H1 (cell line): ENCODE measurements at regions not wholly inside any gene's neighbourhood (a gene's known extent, or its start where the extent isn't known, plus 50 kb on each side); places are given as distances from the start of the nearest gene placed in this dataset.

ENCODE experiments used
- CTCF ChIA-PET: fragments of 300-600 bp; sonication (Branson Sonifier 250); formaldehyde crosslinking; loops from one replicate; lab custom pipeline; 2021; ENCODE audit not compliant: partially characterized antibody; lab: Charles Lee
- POLR2A ChIA-PET: fragments of 300-600 bp; sonication (Branson Sonifier 250); formaldehyde crosslinking; loops from one replicate; lab custom pipeline; 2021; ENCODE audit warnings: inconsistent platforms; ENCODE audit not compliant: partially characterized antibody; lab: Charles Lee
- DNase-seq, 2 experiments: peaks; one replicate each; pipeline versions ENCODE4 v3.0.0 to v3.0.0-alpha.2; 2010 to 2022; ENCODE audit warnings: low spot score in 2 of 2, low read depth in 1 of 2, mixed read lengths in 1 of 2
- FAIRE-seq: peaks from 2 replicates; lab custom pipeline; 2011; peaks lifted over from hg19 to GRCh38; lab: Jason Lieb, UNC
- H2AFZ ChIP-seq: 2 replicates; pipeline ENCODE4 v1.8.1; 2012; ENCODE audit warnings: low read length, inconsistent platforms
- H2AK5ac ChIP-seq: 2 replicates; pipeline ENCODE4 v1.6.1; 2013; ENCODE audit warnings: low read depth, low read length
- H2BK120ac ChIP-seq: replicated peaks from 2 replicates; pipeline ENCODE3; 2013; ENCODE audit warnings: low read depth, low read length, inconsistent platforms
- H2BK12ac ChIP-seq: 2 replicates; pipeline ENCODE4 v1.6.1; 2013; ENCODE audit warnings: low read depth, low read length
- H2BK15ac ChIP-seq: 2 replicates; pipeline ENCODE4 v1.6.1; 2013; ENCODE audit warnings: low read length
- H2BK20ac ChIP-seq: 2 replicates; pipeline ENCODE4 v1.6.1; 2013; ENCODE audit warnings: low read length
- H2BK5ac ChIP-seq: 2 replicates; pipeline ENCODE4 v1.6.1; 2013; ENCODE audit warnings: low read depth, low read length
- H3K14ac ChIP-seq: 2 replicates; pipeline ENCODE4 v1.6.1; 2013; ENCODE audit warnings: inconsistent platforms; ENCODE audit not compliant: insufficient read length
- H3K18ac ChIP-seq: 2 replicates; pipeline ENCODE4 v1.6.1; 2013; ENCODE audit warnings: low read length; ENCODE audit errors: extremely low read depth
- H3K23ac ChIP-seq: 2 replicates; pipeline ENCODE4 v1.6.1; 2013; ENCODE audit warnings: inconsistent platforms; ENCODE audit not compliant: insufficient read length
- H3K23me2 ChIP-seq: 2 replicates; pipeline ENCODE4 v1.6.1; 2013; ENCODE audit warnings: low read depth, low read length
- H3K27ac ChIP-seq: 2 replicates; pipeline ENCODE4 v1.6.1; 2011; ENCODE audit warnings: low read depth, low read length, inconsistent platforms
- H3K27me3 ChIP-seq, 4 experiments: replicated peaks in 1 of 4; 1 replicate in 1 of 4; 2 replicates in 3 of 4; pipeline versions ENCODE4 v1.6.1 to v1.8.1; 2011 to 2013; ENCODE audit warnings: low read length in 3 of 4, mild to moderate bottlenecking in 3 of 4, inconsistent platforms in 2 of 4, mixed read lengths in 2 of 4, moderate library complexity in 1 of 4; ENCODE audit not compliant: control insufficient read depth in 3 of 4, insufficient read depth in 3 of 4; ENCODE audit errors: extremely low read depth in 1 of 4
- H3K36me3 ChIP-seq, 4 experiments: 2 replicates each; pipeline versions ENCODE4 v1.6.1 to v1.8.1; 2011 to 2013; ENCODE audit warnings: mild to moderate bottlenecking in 4 of 4, low read length in 3 of 4, moderate library complexity in 2 of 4, control low read depth in 1 of 4, inconsistent platforms in 1 of 4; ENCODE audit not compliant: insufficient read depth in 4 of 4, control insufficient read depth in 2 of 4
- H3K4ac ChIP-seq: replicated peaks from 2 replicates; pipeline ENCODE3; 2013; ENCODE audit warnings: low read length, low read depth, mixed read lengths, inconsistent platforms; ENCODE audit not compliant: insufficient read length
- H3K4me1 ChIP-seq, 4 experiments: replicated peaks in 1 of 4; 1 replicate in 1 of 4; 2 replicates in 3 of 4; pipeline versions ENCODE4 v1.6.1 to v1.8.1; 2011 to 2013; ENCODE audit warnings: low read length in 3 of 4, inconsistent platforms in 2 of 4, mixed read lengths in 1 of 4; ENCODE audit not compliant: insufficient read depth in 4 of 4, control insufficient read depth in 3 of 4
- H3K4me2 ChIP-seq, 2 experiments: 2 replicates each; pipeline versions ENCODE4 v1.6.1 to v1.8.1; 2011 to 2013; ENCODE audit warnings: low read depth in 2 of 2, low read length in 2 of 2, control low read depth in 1 of 2, inconsistent platforms in 1 of 2, mild to moderate bottlenecking in 1 of 2; ENCODE audit not compliant: insufficient read depth in 1 of 2
- H3K4me3 ChIP-seq, 4 experiments: fragments of 200-600, 300-600 bp in 1 of 4; sonication (generic), shearing (Covaris generic), sonication (Bioruptor Twin) in 1 of 4; 2 replicates each; pipeline versions ENCODE4 v1.5.1 to v1.8.1; 2011 to 2016; ENCODE audit warnings: low read length in 4 of 4, low read depth in 3 of 4, control low read depth in 2 of 4, inconsistent platforms in 2 of 4, mild to moderate bottlenecking in 2 of 4, mixed read lengths in 1 of 4, moderate library complexity in 1 of 4; ENCODE audit not compliant: insufficient read depth in 2 of 4; ENCODE audit errors: extremely low read depth in 1 of 4
- H3K56ac ChIP-seq: replicated peaks from 2 replicates; pipeline ENCODE3; 2013; ENCODE audit warnings: low read depth, mild to moderate bottlenecking, mixed read lengths, low read length, inconsistent platforms; ENCODE audit not compliant: insufficient read length
- H3K79me1 ChIP-seq: 2 replicates; pipeline ENCODE4 v1.6.1; 2013; ENCODE audit warnings: low read depth, low read length, control low read depth
- H3K79me2 ChIP-seq, 2 experiments: 2 replicates each; pipeline versions ENCODE4 v1.6.1 to v1.8.1; 2012 to 2013; ENCODE audit warnings: low read length in 2 of 2, mild to moderate bottlenecking in 2 of 2, inconsistent platforms in 1 of 2; ENCODE audit not compliant: insufficient read depth in 2 of 2, control insufficient read depth in 1 of 2
- H3K9ac ChIP-seq, 4 experiments: replicated peaks in 1 of 4; 1 replicate in 1 of 4; 2 replicates in 3 of 4; pipeline versions ENCODE4 v1.6.1 to v1.8.1; 2011 to 2013; ENCODE audit warnings: low read depth in 3 of 4, low read length in 3 of 4, control low read depth in 2 of 4, mild to moderate bottlenecking in 2 of 4, moderate library complexity in 2 of 4, inconsistent platforms in 1 of 4; ENCODE audit errors: extremely low read depth in 1 of 4
- H3K9me3 ChIP-seq, 2 experiments: 2 replicates each; pipeline versions ENCODE4 v1.6.1 to v1.8.1; 2012 to 2013; ENCODE audit warnings: mild to moderate bottlenecking in 2 of 2, moderate library complexity in 2 of 2, control low read depth in 1 of 2, inconsistent platforms in 1 of 2, low read depth in 1 of 2, low read length in 1 of 2, mixed read lengths in 1 of 2; ENCODE audit not compliant: insufficient read depth in 2 of 2
- H4K20me1 ChIP-seq, 2 experiments: replicated peaks in 1 of 2; 2 replicates each; pipeline versions ENCODE3 to v1.8.1; 2011 to 2013; ENCODE audit warnings: inconsistent platforms in 2 of 2, low read length in 2 of 2, mild to moderate bottlenecking in 1 of 2; ENCODE audit not compliant: insufficient read depth in 2 of 2, control insufficient read depth in 1 of 2
- H4K5ac ChIP-seq: 2 replicates; pipeline ENCODE4 v1.6.1; 2013; ENCODE audit warnings: low read length, low read depth, mixed read lengths, inconsistent platforms; ENCODE audit not compliant: insufficient read length
- H4K8ac ChIP-seq: 2 replicates; pipeline ENCODE4 v1.8.0; 2013; ENCODE audit warnings: mild to moderate bottlenecking, moderate library complexity, low read length, inconsistent platforms; ENCODE audit not compliant: insufficient read depth; ENCODE audit errors: extremely low read depth
- H4K91ac ChIP-seq: replicated peaks from 2 replicates; pipeline ENCODE3; 2013; ENCODE audit warnings: low read length, mixed read lengths, inconsistent platforms; ENCODE audit not compliant: insufficient read length
- BCL11A ChIP-seq, 2 experiments: IDR thresholded peaks; one replicate each; pipeline ENCODE4 v1.6.1; 2011; ENCODE audit warnings: low read depth in 2 of 2, low read length in 2 of 2, mild to moderate bottlenecking in 2 of 2
- BRCA1 ChIP-seq: IDR thresholded peaks from 2 replicates; pipeline ENCODE4 v1.6.1; 2012; ENCODE audit warnings: low read depth, low read length, improper control_type of control experiment
- EP300 ChIP-seq, 2 experiments: IDR thresholded peaks; 1 replicate in 1 of 2; 2 replicates in 1 of 2; pipeline ENCODE4 v1.6.1; 2011 to 2012; ENCODE audit warnings: low read depth in 2 of 2, low read length in 2 of 2, mild to moderate bottlenecking in 2 of 2, borderline replicate concordance in 1 of 2, inconsistent platforms in 1 of 2, moderate library complexity in 1 of 2
- HDAC2 ChIP-seq, 2 experiments: fragments of 300-600 bp in 1 of 2; sonication (generic) in 1 of 2; IDR thresholded peaks; 2 replicates each; pipeline ENCODE4 v1.6.1; 2011 to 2012; ENCODE audit warnings: low read depth in 2 of 2, low read length in 2 of 2, mild to moderate bottlenecking in 2 of 2, moderate library complexity in 2 of 2, borderline replicate concordance in 1 of 2, inconsistent platforms in 1 of 2
- JUN ChIP-seq: IDR thresholded peaks from 2 replicates; pipeline ENCODE4 v1.6.1; 2011; ENCODE audit warnings: low read depth, mild to moderate bottlenecking, improper control_type of control experiment, low read length
- KDM1A ChIP-seq: fragments of 200-600, 300-600 bp; sonication (generic); IDR thresholded peaks from 2 replicates; pipeline ENCODE4 v1.7.1; 2016; ENCODE audit warnings: mild to moderate bottlenecking, low read length, borderline replicate concordance
- KDM5A ChIP-seq: fragments of 200-600 bp; IDR thresholded peaks from 2 replicates; pipeline ENCODE4 v1.7.1; 2012; ENCODE audit warnings: mild to moderate bottlenecking, low read length, inconsistent platforms, mixed read lengths
- SAP30 ChIP-seq: fragments of 300-600 bp; sonication (generic); IDR thresholded peaks from 2 replicates; pipeline ENCODE4 v1.7.1; 2012; ENCODE audit warnings: low read length, moderate library complexity, mild to moderate bottlenecking, inconsistent platforms; ENCODE audit not compliant: insufficient read depth, insufficient replicate concordance
- SIN3A ChIP-seq, 2 experiments: IDR thresholded peaks in 1 of 2; conservative IDR thresholded peaks in 1 of 2; 2 replicates each; pipeline ENCODE4 v1.6.1; 2011 to 2012; ENCODE audit warnings: low read length in 2 of 2, improper control_type of control experiment in 1 of 2, low read depth in 1 of 2, mild to moderate bottlenecking in 1 of 2
- SIX5 ChIP-seq: IDR thresholded peaks from 2 replicates; pipeline ENCODE4 v1.6.1; 2011; ENCODE audit warnings: mild to moderate bottlenecking, low read depth, low read length

GRCh38 chr13:40247845-40248244 lies 418.6 kb downstream of the FOXO1 start:
- no peaks in the 10 kb centered on the region for H3K4me1 ChIP-seq
- no peaks in the 10 kb centered on the region for H3K9me3 ChIP-seq
- H3K4me2 ChIP-seq = no peak overlapping the region
- no peaks in the 10 kb centered on the region for H3K36me3 ChIP-seq
- H2BK15ac ChIP-seq = no peak overlapping the region
- H3K79me2 ChIP-seq = no peaks in the 10 kb centered on the region
- no peak overlapping the region for H2AFZ ChIP-seq
- no peaks in the 10 kb centered on the region for H4K20me1 ChIP-seq
- ChIA-PET POLR2A (no interaction called here), CTCF (no interaction called here)
- no peak overlapping the region for H2BK20ac ChIP-seq
- H2BK5ac ChIP-seq = no peak overlapping the region
- no peak overlapping the region for H3K4ac ChIP-seq
- H2AK5ac ChIP-seq = no peak overlapping the region
- H3K27ac ChIP-seq = no peak overlapping the region
- no peak overlapping the region for H3K18ac ChIP-seq
- no peaks in the 10 kb centered on the region for H3K27me3 ChIP-seq
- H4K5ac ChIP-seq = no peak overlapping the region
- H4K91ac ChIP-seq = no peak overlapping the region
- H3K14ac ChIP-seq = no peak overlapping the region
- no peak overlapping the region for H2BK120ac ChIP-seq
- no peak overlapping the region for H3K9ac ChIP-seq
- TF ChIP-seq BCL11A (IDR thresholded peaks at IDR 0.05; ENCODE audit: low read depth in 2 of 2, low read length in 2 of 2) (no peak), KDM1A (no peak), SIX5 (no peak), JUN (no peak), KDM5A (no peak), EP300 (IDR thresholded peaks at IDR 0.05; ENCODE audit: borderline replicate concordance in 1 of 2, low read depth in 2 of 2, low read length in 2 of 2) (no peak), SAP30 (no peak), HDAC2 (IDR thresholded peaks at IDR 0.05; ENCODE audit: borderline replicate concordance in 1 of 2, low read depth in 2 of 2, low read length in 2 of 2) (no peak), SIN3A (conservative IDR thresholded peaks at IDR 0.05 in 1 of 2, IDR thresholded peaks at IDR 0.05 in 1 of 2; ENCODE audit: low read depth in 1 of 2, low read length in 2 of 2) (no peak), BRCA1 (no peak)
- no peak overlapping the region for H3K4me3 ChIP-seq
- no peak overlapping the region for H2BK12ac ChIP-seq
- DNase-seq (no peak), FAIRE-seq (no peak)
- no peak overlapping the region for H4K8ac ChIP-seq
- H3K23ac ChIP-seq = no peak overlapping the region
- H3K23me2 ChIP-seq = no peaks in the 10 kb centered on the region
- no peak overlapping the region for H3K56ac ChIP-seq
- no peaks in the 10 kb centered on the region for H3K79me1 ChIP-seq
